BLaER1 treated with 17β-estradiol and CSF1 and Interleukin-3, amounts not matched to agents 10 nM and 100 nM (cell line): ENCODE measurements at regions not wholly inside any gene's neighbourhood (a gene's known extent, or its start where the extent isn't known, plus 50 kb on each side); places are given as distances from the start of the nearest gene placed in this dataset.
A peak's percentile ranks its signal among the peaks of the same experiment; 100 is the strongest.

ENCODE experiments used
- H3K27ac ChIP-seq, 11 experiments: shearing (Covaris generic); formaldehyde crosslinking; 2 replicates each; pipeline ENCODE4 v1.8.1; 2022
- H3K27me3 ChIP-seq, 11 experiments: shearing (Covaris generic); formaldehyde crosslinking; 2 replicates each; pipeline ENCODE4 v1.8.1; 2022
- H3K36me3 ChIP-seq, 11 experiments: shearing (Covaris generic); formaldehyde crosslinking; 2 replicates each; pipeline ENCODE4 v1.8.1; 2022
- H3K4me1 ChIP-seq, 10 experiments: shearing (Covaris generic); formaldehyde crosslinking; 2 replicates each; pipeline ENCODE4 v1.8.1; 2022
- H3K4me2 ChIP-seq, 11 experiments: shearing (Covaris generic); formaldehyde crosslinking; 2 replicates each; pipeline ENCODE4 v1.8.1; 2022
- H3K4me3 ChIP-seq, 10 experiments: shearing (Covaris generic); formaldehyde crosslinking; 2 replicates each; pipeline ENCODE4 v1.8.1; 2022
- H3K9ac ChIP-seq, 11 experiments: shearing (Covaris generic); formaldehyde crosslinking; 2 replicates each; pipeline ENCODE4 v1.8.1; 2022
- H3K9me3 ChIP-seq, 11 experiments: shearing (Covaris generic); formaldehyde crosslinking; replicated peaks in 1 of 11; 2 replicates each; pipeline ENCODE4 v1.8.1; 2022
- H4K20me1 ChIP-seq, 11 experiments: shearing (Covaris generic); formaldehyde crosslinking; 2 replicates each; pipeline ENCODE4 v1.8.1; 2022
- Cebpa-rat ChIP-seq, 11 experiments: shearing (Covaris generic); IDR thresholded peaks; 2 replicates each; pipeline ENCODE4 v1.8.1; 2022

GRCh38 chr9:23590276-23591000 is 235.6 kb downstream of the ELAVL2 start:
- TF ChIP-seq Cebpa-rat (IDR thresholded peaks at IDR 0.05), result no peak
- H3K4me3 ChIP-seq, result peak overlapping the region in 1 of 10 experiments; percentile 33; a peak in 2 of 20 replicates
- H3K4me2 ChIP-seq, result peak overlapping the region; percentile 43 to 76 (median 57)
- no peaks in the 10 kb centered on the region for H3K27me3 ChIP-seq
- H3K9me3 ChIP-seq, result no peaks in the 10 kb centered on the region
- no peaks in the 10 kb centered on the region for H4K20me1 ChIP-seq
- peak overlapping the region in 9 of 11 experiments; percentile 4 to 43 (median 30); a peak in 12 of 22 replicates for H3K27ac ChIP-seq
- peaks cover 41 to 55% (median 50%) of the 10 kb centered on the region in 10 experiments for H3K4me1 ChIP-seq
- no peak overlapping the region for H3K9ac ChIP-seq
- no peaks in the 10 kb centered on the region for H3K36me3 ChIP-seq

- Histone ChIP-seq H3K9me3 (no peaks in the 10 kb centered on the region), H3K9ac (no peak overlapping the region), H3K27ac (no peak overlapping the region), H3K27me3 (no peaks in the 10 kb centered on the region), H4K20me1 (no peaks in the 10 kb centered on the region), H3K4me1 (peaks cover 14 to 22% (median 20%) of the 10 kb centered on the region in 10 experiments; a peak in 18 of 20 replicates), H3K4me2 (no peak overlapping the region), H3K4me3 (no peak overlapping the region), H3K36me3 (no peaks in the 10 kb centered on the region)
- no peak for TF ChIP-seq Cebpa-rat (IDR thresholded peaks at IDR 0.05)
These were observed 231.6 kb downstream of the ELAVL2 start for GRCh38 chr9:23594421-23594820.

GRCh38 chr9:23596913-23597634 is 229.0 kb downstream of the ELAVL2 start:
- no peak overlapping the region for H3K9ac ChIP-seq
- no peak overlapping the region for H3K27ac ChIP-seq
- no peaks in the 10 kb centered on the region for H3K27me3 ChIP-seq
- no peaks in the 10 kb centered on the region for H4K20me1 ChIP-seq
- no peak for TF ChIP-seq Cebpa-rat (IDR thresholded peaks at IDR 0.05)
- H3K9me3 ChIP-seq, result no peaks in the 10 kb centered on the region
- no peak overlapping the region for H3K4me2 ChIP-seq
- H3K4me3 ChIP-seq, result no peak overlapping the region
- no peaks in the 10 kb centered on the region for H3K36me3 ChIP-seq
- peaks cover 0 to 14% (median 9%) of the 10 kb centered on the region in 10 experiments; a peak in 10 of 20 replicates for H3K4me1 ChIP-seq

- Histone ChIP-seq H3K4me2 (no peak overlapping the region), H3K27me3 (no peaks in the 10 kb centered on the region), H4K20me1 (no peaks in the 10 kb centered on the region), H3K9ac (no peak overlapping the region), H3K27ac (no peak overlapping the region), H3K36me3 (no peaks in the 10 kb centered on the region), H3K9me3 (no peaks in the 10 kb centered on the region), H3K4me3 (no peak overlapping the region), H3K4me1 (peaks cover 0 to 24% (median 9%) of the 10 kb centered on the region in 10 experiments; a peak in 10 of 20 replicates)
- TF ChIP-seq Cebpa-rat (IDR thresholded peaks at IDR 0.05), result no peak
These were observed 227.0 kb downstream of the ELAVL2 start for GRCh38 chr9:23598994-23599393.

- Histone ChIP-seq H3K9ac (no peak overlapping the region), H3K9me3 (no peaks in the 10 kb centered on the region), H3K4me2 (0 out of 22 replicates have a peak overlapping the region, but pooled peaks of 1 of the 11 experiments have one; percentile 7), H3K27me3 (no peaks in the 10 kb centered on the region), H4K20me1 (no peaks in the 10 kb centered on the region), H3K4me3 (no peak overlapping the region), H3K36me3 (no peaks in the 10 kb centered on the region), H3K4me1 (peaks cover 0 to 24% (median 9%) of the 10 kb centered on the region in 10 experiments; a peak in 10 of 20 replicates), H3K27ac (no peak overlapping the region)
- no peak for TF ChIP-seq Cebpa-rat (IDR thresholded peaks at IDR 0.05)
These were observed 222.7 kb downstream of the ELAVL2 start for GRCh38 chr9:23603311-23603710.

GRCh38 chr9:23606107-23606506 is 219.9 kb downstream of the ELAVL2 start:
- H3K4me1 ChIP-seq, result peaks cover 0 to 10% (median 0%) of the 10 kb centered on the region in 10 experiments; a peak in 3 of 20 replicates
- H3K4me3 ChIP-seq, result no peak overlapping the region
- no peak overlapping the region for H3K4me2 ChIP-seq
- no peak for TF ChIP-seq Cebpa-rat (IDR thresholded peaks at IDR 0.05)
- no peak overlapping the region for H3K9ac ChIP-seq
- no peaks in the 10 kb centered on the region for H3K9me3 ChIP-seq
- H3K27me3 ChIP-seq, result no peaks in the 10 kb centered on the region
- H3K27ac ChIP-seq, result no peak overlapping the region
- H3K36me3 ChIP-seq, result no peaks in the 10 kb centered on the region
- H4K20me1 ChIP-seq, result no peaks in the 10 kb centered on the region

GRCh38 chr9:23608456-23608855 is 217.6 kb downstream of the ELAVL2 start:
- H3K4me3 ChIP-seq, result no peak overlapping the region
- no peaks in the 10 kb centered on the region for H3K27me3 ChIP-seq
- H3K4me1 ChIP-seq, result peaks cover 0 to 6% (median 0%) of the 10 kb centered on the region in 10 experiments; a peak in 3 of 20 replicates
- no peak overlapping the region for H3K4me2 ChIP-seq
- TF ChIP-seq Cebpa-rat (IDR thresholded peaks at IDR 0.05), result no peak
- no peak overlapping the region for H3K9ac ChIP-seq
- H3K27ac ChIP-seq, result no peak overlapping the region
- H3K9me3 ChIP-seq, result no peaks in the 10 kb centered on the region
- H4K20me1 ChIP-seq, result no peaks in the 10 kb centered on the region
- no peaks in the 10 kb centered on the region for H3K36me3 ChIP-seq

- H3K9me3 ChIP-seq, result no peaks in the 10 kb centered on the region
- no peak overlapping the region for H3K4me3 ChIP-seq
- TF ChIP-seq Cebpa-rat (IDR thresholded peaks at IDR 0.05), result no peak
- H3K27me3 ChIP-seq, result no peaks in the 10 kb centered on the region
- H3K9ac ChIP-seq, result no peak overlapping the region
- H3K4me2 ChIP-seq, result no peak overlapping the region
- H4K20me1 ChIP-seq, result no peaks in the 10 kb centered on the region
- no peaks in the 10 kb centered on the region for H3K36me3 ChIP-seq
- no peaks in the 10 kb centered on the region for H3K4me1 ChIP-seq
- H3K27ac ChIP-seq, result no peak overlapping the region
These were observed 214.2 kb downstream of the ELAVL2 start for GRCh38 chr9:23611869-23612268.

- Histone ChIP-seq H3K4me1 (0 out of 20 replicates have a peak, but pooled peaks cover 0 to under 1% (median 0%) of the 10 kb centered on the region in 10 experiments), H3K27ac (no peak overlapping the region), H3K4me2 (no peak overlapping the region), H3K9me3 (no peaks in the 10 kb centered on the region), H3K27me3 (no peaks in the 10 kb centered on the region), H3K4me3 (no peak overlapping the region), H4K20me1 (no peaks in the 10 kb centered on the region), H3K9ac (no peak overlapping the region), H3K36me3 (no peaks in the 10 kb centered on the region)
- no peak for TF ChIP-seq Cebpa-rat (IDR thresholded peaks at IDR 0.05)
These were observed 210.5 kb downstream of the ELAVL2 start for GRCh38 chr9:23615569-23615968.
